ENCODE measurements at regions not wholly inside any gene's neighbourhood (a gene's known extent, or its start where the extent isn't known, plus 50 kb on each side); places are given as distances from the start of the nearest gene placed in this dataset.

DNA sequence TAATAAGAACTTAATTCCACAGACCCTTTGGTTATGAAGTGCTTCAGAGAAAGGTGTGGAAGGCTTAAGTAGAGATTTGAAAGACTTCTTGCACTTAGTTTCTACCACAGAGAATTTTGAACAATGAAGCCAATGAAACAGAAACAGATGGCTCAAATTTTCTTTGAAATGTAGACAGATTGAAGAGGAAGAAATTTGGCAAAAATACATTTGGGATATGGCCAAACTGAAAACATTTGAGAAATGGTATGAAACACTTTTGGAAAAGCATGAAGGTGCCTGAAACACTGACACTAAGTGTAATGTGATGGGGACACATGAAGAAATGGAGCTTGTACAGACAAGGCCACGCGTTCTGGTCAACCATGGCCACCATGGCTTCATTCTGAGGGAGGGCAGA, 272.4 kb upstream of the EXOC2 start:
- TF ChIP-seq, protein P1, sequence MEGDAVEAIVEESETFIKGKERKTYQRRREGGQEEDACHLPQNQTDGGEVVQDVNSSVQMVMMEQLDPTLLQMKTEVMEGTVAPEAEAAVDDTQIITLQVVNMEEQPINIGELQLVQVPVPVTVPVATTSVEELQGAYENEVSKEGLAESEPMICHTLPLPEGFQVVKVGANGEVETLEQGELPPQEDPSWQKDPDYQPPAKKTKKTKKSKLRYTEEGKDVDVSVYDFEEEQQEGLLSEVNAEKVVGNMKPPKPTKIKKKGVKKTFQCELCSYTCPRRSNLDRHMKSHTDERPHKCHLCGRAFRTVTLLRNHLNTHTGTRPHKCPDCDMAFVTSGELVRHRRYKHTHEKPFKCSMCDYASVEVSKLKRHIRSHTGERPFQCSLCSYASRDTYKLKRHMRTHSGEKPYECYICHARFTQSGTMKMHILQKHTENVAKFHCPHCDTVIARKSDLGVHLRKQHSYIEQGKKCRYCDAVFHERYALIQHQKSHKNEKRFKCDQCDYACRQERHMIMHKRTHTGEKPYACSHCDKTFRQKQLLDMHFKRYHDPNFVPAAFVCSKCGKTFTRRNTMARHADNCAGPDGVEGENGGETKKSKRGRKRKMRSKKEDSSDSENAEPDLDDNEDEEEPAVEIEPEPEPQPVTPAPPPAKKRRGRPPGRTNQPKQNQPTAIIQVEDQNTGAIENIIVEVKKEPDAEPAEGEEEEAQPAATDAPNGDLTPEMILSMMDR (conservative IDR thresholded peaks at IDR 0.05 in 1 of 2, IDR thresholded peaks at IDR 0.05 in 1 of 2; ENCODE audit: low read depth in 1 of 2, low read length in 2 of 2): no peak
- no peak for TF ChIP-seq EZH2 (IDR thresholded peaks at IDR 0.05; ENCODE audit: low read length, missing control alignments)
